BE2C (cell line): ENCODE measurements at regions not wholly inside any gene's neighbourhood (a gene's known extent, or its start where the extent isn't known, plus 50 kb on each side); places are given as distances from the start of the nearest gene placed in this dataset.

ENCODE experiments used
- DNase-seq: peaks from one replicate; pipeline ENCODE4 v3.0.0-alpha.2; 2020
- H3K27me3 ChIP-seq: fragments of 250-450 bp; sonication (Bioruptor Pico); 2 replicates; pipeline ENCODE4 v1.5.1; 2020; ENCODE audit warnings: mild to moderate bottlenecking
- H3K36me3 ChIP-seq: fragments of 250-450 bp; sonication (Bioruptor Pico); 2 replicates; pipeline ENCODE4 v1.5.1; 2020; ENCODE audit warnings: mild to moderate bottlenecking
- H3K4me1 ChIP-seq: fragments of 250-450 bp; sonication (Bioruptor Pico); 2 replicates; pipeline ENCODE4 v1.5.1; 2020
- H3K4me3 ChIP-seq: 2 replicates; pipeline ENCODE4 v1.5.1; 2011; ENCODE audit warnings: low read depth, low read length
- H3K9me3 ChIP-seq: fragments of 250-450 bp; sonication (Bioruptor Pico); 2 replicates; pipeline ENCODE4 v1.5.1; 2020
- TF ChIP-seq, protein P1 (sequence below): IDR thresholded peaks from 2 replicates; pipeline ENCODE4 v1.5.1; 2012; ENCODE audit warnings: mild to moderate bottlenecking, low read depth, low read length

- no peak for DNase-seq
- TF ChIP-seq, protein P1, sequence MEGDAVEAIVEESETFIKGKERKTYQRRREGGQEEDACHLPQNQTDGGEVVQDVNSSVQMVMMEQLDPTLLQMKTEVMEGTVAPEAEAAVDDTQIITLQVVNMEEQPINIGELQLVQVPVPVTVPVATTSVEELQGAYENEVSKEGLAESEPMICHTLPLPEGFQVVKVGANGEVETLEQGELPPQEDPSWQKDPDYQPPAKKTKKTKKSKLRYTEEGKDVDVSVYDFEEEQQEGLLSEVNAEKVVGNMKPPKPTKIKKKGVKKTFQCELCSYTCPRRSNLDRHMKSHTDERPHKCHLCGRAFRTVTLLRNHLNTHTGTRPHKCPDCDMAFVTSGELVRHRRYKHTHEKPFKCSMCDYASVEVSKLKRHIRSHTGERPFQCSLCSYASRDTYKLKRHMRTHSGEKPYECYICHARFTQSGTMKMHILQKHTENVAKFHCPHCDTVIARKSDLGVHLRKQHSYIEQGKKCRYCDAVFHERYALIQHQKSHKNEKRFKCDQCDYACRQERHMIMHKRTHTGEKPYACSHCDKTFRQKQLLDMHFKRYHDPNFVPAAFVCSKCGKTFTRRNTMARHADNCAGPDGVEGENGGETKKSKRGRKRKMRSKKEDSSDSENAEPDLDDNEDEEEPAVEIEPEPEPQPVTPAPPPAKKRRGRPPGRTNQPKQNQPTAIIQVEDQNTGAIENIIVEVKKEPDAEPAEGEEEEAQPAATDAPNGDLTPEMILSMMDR = no peak
- H3K27me3 ChIP-seq = no peaks in the 10 kb centered on the region
- H3K4me3 ChIP-seq = no peak overlapping the region
- no peaks in the 10 kb centered on the region for H3K4me1 ChIP-seq
- H3K36me3 ChIP-seq = no peaks in the 10 kb centered on the region
- H3K9me3 ChIP-seq = no peaks in the 10 kb centered on the region
Observed at GRCh38 chr14:54209511-54210250, 187.1 kb upstream of the CDKN3 start.

DNA sequence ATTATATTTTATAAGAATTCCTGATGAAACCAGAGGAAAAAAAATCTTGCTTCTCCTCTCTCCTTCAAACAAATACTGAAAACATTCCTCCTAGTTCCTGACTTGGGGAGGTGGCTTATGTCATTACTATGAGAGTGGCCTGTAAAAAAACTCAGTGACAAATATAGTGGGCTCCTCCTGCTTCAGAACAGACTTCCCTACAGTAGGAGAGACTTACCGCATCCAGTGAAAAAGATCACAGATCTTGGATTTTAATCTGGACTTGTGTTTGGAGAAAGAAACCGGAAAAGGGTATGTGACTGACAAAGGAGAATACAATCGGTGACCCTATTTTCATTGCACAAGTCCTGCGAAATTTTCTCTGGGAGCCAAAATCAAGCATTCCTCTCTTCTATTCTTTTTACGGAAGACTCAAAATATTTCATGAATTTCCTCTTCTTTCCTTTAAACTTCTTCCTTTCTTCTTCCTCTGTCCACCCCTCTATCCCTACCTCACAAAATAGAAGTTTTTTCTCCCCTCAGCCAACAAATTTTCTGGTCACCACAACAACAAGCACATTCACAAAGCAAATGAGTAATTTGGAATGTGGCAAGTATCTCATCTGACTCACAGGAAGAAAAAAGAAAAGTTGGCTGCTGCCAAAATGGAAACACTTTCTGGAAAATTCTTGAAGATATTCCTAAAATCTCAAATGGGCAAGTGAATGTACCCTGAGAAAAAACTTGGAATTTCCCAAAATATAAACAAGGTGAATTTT lies 185.1 kb upstream of the CDKN3 start:
- DNase-seq = no peak
- H3K9me3 ChIP-seq = no peaks in the 10 kb centered on the region; the same call in 1 of the 2 replicates
- no peak overlapping the region for H3K4me3 ChIP-seq

DNA sequence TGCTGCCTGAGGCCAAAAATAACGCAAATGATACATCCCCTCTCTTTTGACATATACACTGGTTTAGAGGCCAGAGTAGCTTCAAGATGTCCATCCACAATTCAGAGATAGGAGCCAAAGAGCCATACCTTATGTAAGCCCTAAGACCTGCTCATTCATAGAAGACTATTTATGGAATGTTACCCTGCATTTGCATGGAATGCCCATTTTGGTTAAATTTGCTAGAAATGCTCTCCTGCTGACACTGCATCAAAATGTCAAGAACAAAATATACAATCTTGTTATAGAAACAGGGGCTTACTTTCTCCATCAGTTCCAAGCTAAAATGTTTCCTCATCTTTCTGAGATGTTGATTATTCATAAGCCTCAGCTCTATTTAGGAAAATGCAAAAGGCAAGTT lies 183.3 kb upstream of the CDKN3 start:
- TF ChIP-seq, protein P1 = no peak
- H3K4me1 ChIP-seq = no peaks in the 10 kb centered on the region
- no peaks in the 10 kb centered on the region for H3K36me3 ChIP-seq
- no peaks in the 10 kb centered on the region; the same call in 1 of the 2 replicates for H3K9me3 ChIP-seq
- H3K4me3 ChIP-seq = no peak overlapping the region
- DNase-seq = no peak
- H3K27me3 ChIP-seq = no peaks in the 10 kb centered on the region

More for the DNA sequence above, 185.1 kb upstream of the CDKN3 start:
- TF ChIP-seq, protein P1 = no peak
- no peaks in the 10 kb centered on the region for H3K27me3 ChIP-seq
- no peaks in the 10 kb centered on the region for H3K36me3 ChIP-seq
- no peaks in the 10 kb centered on the region for H3K4me1 ChIP-seq

GRCh38 chr14:54216827-54217226 lies 180.0 kb upstream of the CDKN3 start:
- no peaks in the 10 kb centered on the region; the same call in 1 of the 2 replicates for H3K9me3 ChIP-seq
- no peak for DNase-seq
- H3K4me1 ChIP-seq = peaks cover 3% of the 10 kb centered on the region; the same call in 1 of the 2 replicates
- no peaks in the 10 kb centered on the region for H3K27me3 ChIP-seq
- TF ChIP-seq, protein P1 = no peak
- H3K4me3 ChIP-seq = no peak overlapping the region
- no peaks in the 10 kb centered on the region for H3K36me3 ChIP-seq

DNA sequence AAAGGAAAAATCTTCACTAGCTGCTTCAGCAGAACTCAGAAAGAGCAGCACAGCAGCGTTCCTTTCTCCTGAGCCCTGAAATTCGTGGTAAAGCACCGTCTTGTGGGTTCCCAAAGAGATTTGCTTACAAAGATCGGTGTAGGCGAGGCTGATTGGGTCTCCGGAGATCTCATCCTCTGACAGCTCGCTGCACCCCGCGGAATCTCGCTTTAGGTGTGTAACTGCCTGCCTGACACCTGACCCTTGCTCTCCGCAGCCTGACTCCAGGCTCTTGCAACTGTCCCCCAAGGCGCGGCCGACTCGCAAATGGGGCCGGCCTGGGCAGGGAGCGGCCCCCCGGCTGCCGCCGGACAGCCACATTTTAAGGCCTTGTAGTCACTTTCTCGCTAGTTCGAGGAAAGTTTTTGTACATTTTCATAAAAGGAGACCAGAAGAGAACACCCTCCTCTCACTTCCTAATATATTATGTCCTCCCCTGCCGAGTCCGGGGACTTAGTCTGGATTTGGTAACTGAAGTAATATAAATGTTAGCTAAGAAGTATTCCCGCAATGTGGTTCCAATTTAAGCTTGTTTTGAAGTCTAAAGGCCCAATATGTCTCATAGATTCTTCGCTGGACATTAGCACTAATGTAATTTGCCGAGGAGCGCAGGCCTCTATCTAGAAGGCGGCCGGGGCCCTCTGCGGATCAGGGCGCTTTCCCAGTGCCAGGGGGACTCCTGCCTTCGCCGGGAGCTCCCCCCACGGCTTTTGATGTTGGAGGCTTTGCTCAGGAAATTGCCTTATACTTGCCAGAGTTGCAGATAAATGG lies 177.3 kb upstream of the CDKN3 start:
- Histone ChIP-seq H3K27me3 (no peaks in the 10 kb centered on the region), H3K36me3 (no peaks in the 10 kb centered on the region), H3K9me3 (no peaks in the 10 kb centered on the region; the same call in 1 of the 2 replicates), H3K4me3 (no peak overlapping the region), H3K4me1 (peaks cover 3% of the 10 kb centered on the region; the same call in 1 of the 2 replicates)
- DNase-seq = no peak
- TF ChIP-seq, protein P1 = no peak
